ENCODE measurements at regions not wholly inside any gene's neighbourhood (a gene's known extent, or its start where the extent isn't known, plus 50 kb on each side); places are given as distances from the start of the nearest gene placed in this dataset.
"Not testable (repeated sequence)": the region's sequence is repeated elsewhere in the genome, so short reads cannot be mapped to it uniquely, and the experiment has no call there.

DNA sequence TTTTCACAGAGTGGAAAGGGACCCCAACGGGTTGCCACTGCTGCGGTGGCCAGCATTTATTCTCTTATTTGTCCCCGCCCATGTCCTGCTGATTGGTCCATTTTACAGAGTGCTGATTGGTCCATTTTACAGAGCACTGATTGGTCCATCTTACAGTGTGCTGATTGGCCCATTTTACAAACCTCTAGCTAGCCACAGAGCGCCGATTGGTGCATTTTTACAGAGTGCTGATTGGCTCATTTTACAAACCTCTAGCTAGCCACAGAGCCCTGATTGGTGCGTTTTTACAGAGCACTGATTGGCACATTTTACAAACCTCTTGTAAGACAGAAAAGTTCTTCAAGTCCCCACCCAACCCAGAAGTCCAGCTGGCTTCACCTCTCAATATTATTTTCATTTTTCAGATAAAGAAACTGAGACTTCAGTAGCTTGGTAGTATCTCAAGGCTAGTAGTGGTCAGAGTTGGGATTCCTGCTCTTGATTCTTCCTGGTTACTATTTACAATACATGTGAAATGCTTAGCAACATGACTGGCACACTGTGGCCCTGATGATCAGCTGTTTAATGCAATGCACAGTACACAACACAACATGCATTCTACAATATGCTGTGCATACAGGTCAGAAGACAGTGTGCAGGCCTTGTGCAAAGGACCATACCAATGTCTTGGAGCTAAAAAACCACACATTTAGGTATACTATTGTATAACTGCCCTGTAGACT is 63.6 kb upstream of the BOD1 start:
- H3K27ac Mint-ChIP-seq, result no peak overlapping the region
- H3K27me3 Mint-ChIP-seq, result peaks cover 13 to 19% of the 10 kb centered on the region in 2 donors
- DNase-seq (no peak), ATAC-seq (replicated peaks) (no peak)
- no peaks in the 10 kb centered on the region for H3K36me3 Mint-ChIP-seq (ENCODE audit: insufficient read depth)
- peaks cover 0 to 6% of the 10 kb centered on the region in 2 donors for H3K9me3 Mint-ChIP-seq
- no peak overlapping the region for H3K4me3 Mint-ChIP-seq
- H3K4me1 Mint-ChIP-seq (ENCODE audit: low read depth in 2 of 2), result no peaks in the 10 kb centered on the region

- ATAC-seq (replicated peaks), result no peak
- H3K27ac Mint-ChIP-seq, result no peak overlapping the region
- peaks cover 0 to 9% of the 10 kb centered on the region in 2 donors for H3K9me3 Mint-ChIP-seq
- H3K4me3 Mint-ChIP-seq, result no peak overlapping the region
- H3K27me3 Mint-ChIP-seq, result peaks cover 13 to 19% of the 10 kb centered on the region in 2 donors
- no peaks in the 10 kb centered on the region for H3K36me3 Mint-ChIP-seq (ENCODE audit: insufficient read depth)
- H3K4me1 Mint-ChIP-seq (ENCODE audit: low read depth in 2 of 2), result no peaks in the 10 kb centered on the region
- no peak for DNase-seq
These were observed 64.3 kb upstream of the BOD1 start for GRCh38 chr5:173680660-173681242.

- ATAC-seq (replicated peaks), result no peak
- DNase-seq, result no peak
- Mint-ChIP-seq H3K9me3 (peaks cover 0 to 10% of the 10 kb centered on the region in 2 donors), H3K27me3 (peaks cover 13 to 17% of the 10 kb centered on the region in 2 donors), H3K4me1 (ENCODE audit: low read depth in 2 of 2) (no peaks in the 10 kb centered on the region), H3K4me3 (no peak overlapping the region), H3K36me3 (ENCODE audit: insufficient read depth) (no peaks in the 10 kb centered on the region), H3K27ac (no peak overlapping the region)
These were observed 65.9 kb upstream of the BOD1 start for GRCh38 chr5:173682313-173682712.

DNA sequence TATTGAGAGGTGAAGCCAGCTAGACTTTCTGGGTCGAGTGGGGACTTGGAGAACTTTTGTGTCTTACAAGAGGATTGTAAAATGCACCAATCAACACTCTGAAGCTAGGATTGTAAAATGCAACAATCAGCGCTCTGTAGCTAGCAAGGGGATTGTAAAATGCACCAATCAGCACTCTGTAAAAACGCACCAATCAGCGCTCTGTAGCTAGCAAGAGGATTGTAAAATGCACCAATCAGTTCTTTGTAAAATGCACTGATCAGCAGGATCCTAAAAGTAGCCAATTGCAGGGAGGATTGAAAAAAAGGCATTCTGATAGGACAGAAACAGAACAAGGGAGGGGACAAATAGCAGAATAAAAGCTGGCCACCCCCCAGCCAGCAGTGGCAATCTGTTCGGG is 68.1 kb upstream of the BOD1 start:
- not testable (repeated sequence) for H3K27ac Mint-ChIP-seq; H3K9me3 Mint-ChIP-seq; H3K4me3 Mint-ChIP-seq; H3K36me3 Mint-ChIP-seq (ENCODE audit: insufficient read depth); DNase-seq; H3K4me1 Mint-ChIP-seq (ENCODE audit: low read depth in 2 of 2); ATAC-seq (replicated peaks)
- H3K27me3 Mint-ChIP-seq, result peaks cover 8 to 11% of the 10 kb centered on the region in 2 donors

- Mint-ChIP-seq H3K27me3 (peaks cover 7 to 8% of the 10 kb centered on the region in 2 donors), H3K27ac (no peak overlapping the region), H3K9me3 (peaks cover 0 to 3% of the 10 kb centered on the region in 2 donors), H3K4me3 (no peak overlapping the region), H3K36me3 (ENCODE audit: insufficient read depth) (no peaks in the 10 kb centered on the region), H3K4me1 (ENCODE audit: low read depth in 2 of 2) (peaks cover 0 to 4% of the 10 kb centered on the region in 2 donors)
- DNase-seq, result no peak
- ATAC-seq (replicated peaks), result no peak
These were observed 70.5 kb upstream of the BOD1 start for GRCh38 chr5:173686950-173687349.

DNA sequence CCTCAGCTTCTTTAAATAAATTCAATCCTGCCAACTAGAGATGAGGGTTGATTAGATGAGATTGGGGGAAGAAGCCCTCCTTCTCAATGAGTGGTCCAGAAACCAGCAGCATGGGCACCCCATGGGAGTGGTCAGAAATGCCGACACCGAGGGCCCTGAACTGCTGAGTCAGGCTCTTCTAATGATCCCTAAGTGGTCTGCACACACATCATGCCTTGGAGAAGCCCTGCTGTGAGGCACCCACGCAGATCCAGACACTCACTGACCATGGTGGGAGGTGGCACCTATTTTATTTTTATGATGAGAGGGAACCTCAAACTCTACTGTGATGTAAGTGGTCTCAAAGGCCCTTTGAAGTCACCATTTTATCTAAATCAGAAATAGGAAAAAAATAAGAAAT is 72.3 kb upstream of the BOD1 start:
- Mint-ChIP-seq H3K9me3 (peaks cover 0 to 3% of the 10 kb centered on the region in 2 donors), H3K36me3 (ENCODE audit: insufficient read depth) (no peaks in the 10 kb centered on the region), H3K27ac (no peak overlapping the region), H3K4me1 (ENCODE audit: low read depth in 2 of 2) (peaks cover 0 to 4% of the 10 kb centered on the region in 2 donors), H3K27me3 (peaks cover 7 to 8% of the 10 kb centered on the region in 2 donors), H3K4me3 (peak overlapping the region in 1 of 2 donors; percentile 28)
- ATAC-seq (replicated peaks) (no peak), DNase-seq (no peak)

GRCh38 chr5:173689171-173689736 is 72.8 kb upstream of the BOD1 start:
- no peak for DNase-seq
- Mint-ChIP-seq H3K4me3 (no peak overlapping the region), H3K27me3 (peaks cover 7 to 8% of the 10 kb centered on the region in 2 donors), H3K4me1 (ENCODE audit: low read depth in 2 of 2) (peaks cover 0 to 4% of the 10 kb centered on the region in 2 donors), H3K36me3 (ENCODE audit: insufficient read depth) (no peaks in the 10 kb centered on the region), H3K9me3 (peaks cover 0 to 3% of the 10 kb centered on the region in 2 donors), H3K27ac (no peak overlapping the region)
- no peak for ATAC-seq (replicated peaks)

DNA sequence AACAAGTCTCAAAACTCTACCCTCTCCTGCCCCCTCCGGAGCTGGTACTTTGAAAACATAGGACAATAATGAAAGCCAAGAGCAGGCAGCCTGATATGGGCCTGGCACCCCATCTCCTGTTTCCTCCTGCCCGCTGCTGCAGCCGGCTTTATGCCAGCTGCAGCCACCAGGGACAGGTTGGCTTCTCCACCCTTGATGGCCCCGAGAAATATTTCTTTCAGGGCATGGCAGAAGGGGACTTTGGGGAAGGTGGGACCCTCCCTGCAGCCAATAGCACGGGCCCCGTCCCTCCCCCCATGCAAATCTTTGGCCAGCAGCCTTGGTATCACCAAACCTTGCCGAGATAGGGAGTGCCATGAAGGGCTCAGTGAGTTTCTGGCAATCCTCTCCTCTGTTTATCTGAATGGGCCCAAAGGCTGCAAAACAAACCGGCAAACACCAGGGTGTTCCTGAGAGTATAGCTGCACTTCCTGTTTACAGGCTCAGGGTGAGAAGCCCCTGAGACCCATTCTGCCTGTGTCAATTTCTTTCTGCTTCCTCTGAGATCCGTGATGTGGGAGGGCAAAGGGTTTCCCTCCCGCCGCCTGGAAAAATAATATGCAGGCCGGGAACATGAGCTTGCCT is 73.4 kb upstream of the BOD1 start:
- no peak overlapping the region for H3K4me3 Mint-ChIP-seq
- H3K36me3 Mint-ChIP-seq (ENCODE audit: insufficient read depth), result no peaks in the 10 kb centered on the region
- no peak for DNase-seq
- peaks cover 0 to 3% of the 10 kb centered on the region in 2 donors for H3K9me3 Mint-ChIP-seq
- peak overlapping the region in 1 of 2 donors; percentile 52 for H3K27ac Mint-ChIP-seq
- no peak for ATAC-seq (replicated peaks)
- H3K27me3 Mint-ChIP-seq, result peaks cover 7 to 8% of the 10 kb centered on the region in 2 donors
- peaks cover 0 to 4% of the 10 kb centered on the region in 2 donors for H3K4me1 Mint-ChIP-seq (ENCODE audit: low read depth in 2 of 2)

DNA sequence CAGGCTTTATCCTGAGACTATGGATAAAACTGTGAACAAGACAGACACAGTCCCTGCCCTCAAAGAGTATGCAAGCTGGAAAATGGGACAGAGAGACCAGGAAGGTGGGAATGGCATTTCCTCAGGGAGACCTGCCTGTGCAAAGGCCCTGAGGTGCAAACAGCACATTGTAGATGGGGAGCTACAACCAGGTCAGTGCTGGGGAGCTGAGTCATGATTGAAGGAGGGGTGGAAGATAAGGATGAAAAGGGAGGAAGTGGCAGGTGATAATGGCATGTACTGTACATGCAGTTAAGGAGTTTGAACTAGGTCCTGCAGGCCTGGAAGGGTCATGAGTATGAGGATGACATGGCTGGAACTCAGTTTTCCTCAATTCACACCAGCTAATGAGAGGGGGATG is 75.5 kb upstream of the BOD1 start:
- Mint-ChIP-seq H3K27me3 (peaks cover 6 to 11% of the 10 kb centered on the region in 2 donors), H3K4me1 (ENCODE audit: low read depth in 2 of 2) (peaks cover 0 to 4% of the 10 kb centered on the region in 2 donors), H3K9me3 (no peaks in the 10 kb centered on the region), H3K27ac (no peak overlapping the region), H3K36me3 (ENCODE audit: insufficient read depth) (no peaks in the 10 kb centered on the region), H3K4me3 (no peak overlapping the region)
- no peak for DNase-seq
- no peak for ATAC-seq (replicated peaks)

GRCh38 chr5:173693670-173694069 is 77.2 kb upstream of the BOD1 start:
- H3K36me3 Mint-ChIP-seq (ENCODE audit: insufficient read depth), result no peaks in the 10 kb centered on the region
- no peak overlapping the region for H3K4me3 Mint-ChIP-seq
- H3K27me3 Mint-ChIP-seq, result peaks cover 7 to 20% of the 10 kb centered on the region in 2 donors
- no peaks in the 10 kb centered on the region for H3K9me3 Mint-ChIP-seq
- no peak overlapping the region for H3K27ac Mint-ChIP-seq
- H3K4me1 Mint-ChIP-seq (ENCODE audit: low read depth in 2 of 2), result peaks cover 0 to 9% of the 10 kb centered on the region in 2 donors
- DNase-seq (no peak), ATAC-seq (replicated peaks) (no peak)

GRCh38 chr5:173696216-173696615 is 79.8 kb upstream of the BOD1 start:
- H3K4me1 Mint-ChIP-seq (ENCODE audit: low read depth in 2 of 2), result peaks cover 0 to 5% of the 10 kb centered on the region in 2 donors
- H3K36me3 Mint-ChIP-seq (ENCODE audit: insufficient read depth), result no peaks in the 10 kb centered on the region
- peaks cover 7 to 20% of the 10 kb centered on the region in 2 donors for H3K27me3 Mint-ChIP-seq
- no peak overlapping the region for H3K4me3 Mint-ChIP-seq
- ATAC-seq (replicated peaks) (no peak), DNase-seq (no peak)
- H3K9me3 Mint-ChIP-seq, result no peaks in the 10 kb centered on the region
- H3K27ac Mint-ChIP-seq, result no peak overlapping the region

- Mint-ChIP-seq H3K27ac (peak overlapping the region in 1 of 2 donors; percentile 9), H3K27me3 (peaks cover 7 to 20% of the 10 kb centered on the region in 2 donors), H3K9me3 (no peaks in the 10 kb centered on the region), H3K36me3 (ENCODE audit: insufficient read depth) (no peaks in the 10 kb centered on the region), H3K4me1 (ENCODE audit: low read depth in 2 of 2) (peaks cover 0 to 5% of the 10 kb centered on the region in 2 donors), H3K4me3 (peak overlapping the region in 1 of 2 donors; percentile 14)
- DNase-seq (no peak), ATAC-seq (replicated peaks) (no peak)
These were observed 81.6 kb upstream of the BOD1 start for GRCh38 chr5:173697931-173698579.

GRCh38 chr5:173699966-173700365 is 83.5 kb upstream of the BOD1 start:
- peaks cover 0 to 5% of the 10 kb centered on the region in 2 donors for H3K4me1 Mint-ChIP-seq (ENCODE audit: low read depth in 2 of 2)
- no peak overlapping the region for H3K4me3 Mint-ChIP-seq
- H3K27me3 Mint-ChIP-seq, result peaks cover 7 to 32% of the 10 kb centered on the region in 2 donors
- H3K36me3 Mint-ChIP-seq (ENCODE audit: insufficient read depth), result no peaks in the 10 kb centered on the region
- no peaks in the 10 kb centered on the region for H3K9me3 Mint-ChIP-seq
- ATAC-seq (replicated peaks) (no peak), DNase-seq (no peak)
- no peak overlapping the region for H3K27ac Mint-ChIP-seq
